HG03103 (cell line): ENCODE measurements at regions not wholly inside any gene's neighbourhood (a gene's known extent, or its start where the extent isn't known, plus 50 kb on each side); places are given as distances from the start of the nearest gene placed in this dataset.
"Not testable (repeated sequence)": the region's sequence is repeated elsewhere in the genome, so short reads cannot be mapped to it uniquely, and the experiment has no call there.

Experiments used
- ATAC-seq: cut with Tn5 transposase; IDR thresholded peaks from one replicate; pipeline ENCODE4 v1.9.1; 2021; ENCODE audit warnings: low read depth; ENCODE audit not compliant: unreplicated experiment

GRCh38 chr15:92705764-92706163 is 50.2 kb upstream of the FAM174B start:
- no peak for ATAC-seq

GRCh38 chr15:92706201-92706600 is 50.6 kb upstream of the FAM174B start:
- ATAC-seq: no peak

DNA sequence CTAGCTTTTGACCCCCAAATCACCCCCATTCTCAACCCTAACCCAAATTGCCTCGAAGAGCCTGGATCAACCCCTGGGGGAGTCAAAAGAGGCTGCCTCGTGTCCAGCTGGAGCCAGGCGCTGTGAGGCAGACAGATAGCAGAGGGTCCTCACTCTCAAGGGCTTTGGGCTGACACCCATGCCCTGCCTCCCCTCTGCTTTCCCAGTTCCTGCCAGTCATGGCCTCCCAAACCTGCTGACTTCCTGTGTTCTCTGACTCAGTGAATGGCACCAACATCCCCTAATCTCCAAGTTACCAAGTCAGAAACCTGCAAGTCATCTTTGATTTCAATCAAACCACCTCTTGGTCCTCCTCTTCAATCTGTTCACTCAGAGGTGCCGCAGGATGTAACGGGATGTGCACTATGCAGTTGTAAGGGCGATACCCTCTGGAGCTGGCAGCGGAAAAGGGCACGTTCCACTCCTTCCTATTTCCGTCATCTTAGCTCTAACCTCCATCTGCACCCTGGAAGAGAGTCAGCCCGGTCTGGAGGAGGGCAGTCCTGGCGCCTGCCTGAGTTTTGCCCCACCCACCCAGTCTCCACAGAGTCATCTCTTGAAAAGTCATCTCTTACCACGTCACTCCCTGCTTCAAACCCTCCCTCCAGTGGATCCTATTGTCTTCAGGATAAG is 52.4 kb upstream of the FAM174B start:
- ATAC-seq: no peak

GRCh38 chr15:92708635-92709034 is 53.1 kb upstream of the FAM174B start:
- ATAC-seq: no peak

- ATAC-seq: no peak
Measured at GRCh38 chr15:92709110-92709790, 53.7 kb upstream of the FAM174B start.

GRCh38 chr15:92711457-92711831 is 55.9 kb upstream of the FAM174B start:
- ATAC-seq: no peak

- ATAC-seq: no peak
Measured at GRCh38 chr15:92714077-92714476, 58.5 kb upstream of the FAM174B start.

GRCh38 chr15:92714477-92715401 is 59.2 kb upstream of the FAM174B start:
- no peak for ATAC-seq

GRCh38 chr15:92715758-92716157 is 60.2 kb upstream of the FAM174B start:
- ATAC-seq: no peak

DNA sequence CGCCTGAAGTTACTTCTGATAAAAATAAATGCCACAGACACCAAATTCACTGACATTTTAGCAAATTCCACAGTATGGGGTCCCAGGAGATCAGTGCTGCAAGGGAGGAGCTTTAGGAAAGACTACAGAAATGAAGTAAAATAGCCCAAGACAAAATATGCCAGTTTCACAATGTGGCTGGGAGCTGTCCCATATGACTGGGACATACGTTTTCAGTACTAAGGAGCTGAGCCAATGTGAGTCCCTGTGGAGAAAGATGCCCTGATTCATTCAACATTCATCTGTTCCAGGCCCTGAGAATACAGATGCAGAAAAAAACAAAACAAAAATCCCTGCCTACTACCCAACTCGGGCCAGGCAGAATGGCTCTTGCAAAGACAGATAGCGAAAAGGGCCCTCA is 63.4 kb upstream of the FAM174B start:
- ATAC-seq: no peak

DNA sequence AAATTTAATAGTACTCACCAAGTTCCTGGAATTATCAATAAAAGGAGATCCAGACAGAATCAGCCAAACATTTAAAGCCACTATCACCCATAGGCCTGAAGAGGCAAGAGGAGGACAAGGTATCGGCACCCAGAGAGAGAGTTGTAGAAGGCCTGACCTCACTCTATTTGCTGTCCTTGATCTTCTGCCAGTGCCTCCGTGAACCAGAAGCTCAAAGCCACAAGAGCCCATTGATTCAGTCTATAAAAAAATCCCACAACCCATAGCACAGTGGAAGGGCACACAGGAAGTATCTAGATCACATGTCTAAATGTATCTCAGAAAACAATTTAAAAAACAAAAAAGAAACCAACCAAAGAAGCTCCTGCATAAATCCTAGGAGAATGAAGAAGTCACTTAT is 68.6 kb upstream of the FAM174B start:
- no peak for ATAC-seq

- no peak for ATAC-seq
Measured at GRCh38 chr15:92725171-92725570, 69.6 kb upstream of the FAM174B start.

DNA sequence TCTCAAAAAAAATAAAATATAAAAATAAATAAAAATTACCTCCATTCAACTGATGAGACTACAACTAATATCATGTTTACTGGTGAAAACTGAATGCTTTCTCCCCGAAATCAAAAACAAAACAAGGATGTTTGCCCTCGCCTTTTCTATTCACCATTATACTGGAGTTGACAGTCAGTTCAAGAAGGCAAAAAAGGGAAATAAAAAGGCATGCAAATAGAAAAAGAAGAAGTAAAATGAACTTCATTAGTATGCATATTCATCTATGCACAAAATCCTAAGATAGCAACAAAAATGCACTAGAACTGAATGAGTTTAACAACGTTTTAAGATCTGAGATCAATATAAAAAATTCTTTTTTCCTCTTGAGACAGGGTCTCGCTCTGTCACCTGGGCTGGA is 72.7 kb upstream of the FAM174B start:
- no peak for ATAC-seq

- no peak for ATAC-seq
Measured at GRCh38 chr15:92733090-92733933, 77.7 kb upstream of the FAM174B start.

DNA sequence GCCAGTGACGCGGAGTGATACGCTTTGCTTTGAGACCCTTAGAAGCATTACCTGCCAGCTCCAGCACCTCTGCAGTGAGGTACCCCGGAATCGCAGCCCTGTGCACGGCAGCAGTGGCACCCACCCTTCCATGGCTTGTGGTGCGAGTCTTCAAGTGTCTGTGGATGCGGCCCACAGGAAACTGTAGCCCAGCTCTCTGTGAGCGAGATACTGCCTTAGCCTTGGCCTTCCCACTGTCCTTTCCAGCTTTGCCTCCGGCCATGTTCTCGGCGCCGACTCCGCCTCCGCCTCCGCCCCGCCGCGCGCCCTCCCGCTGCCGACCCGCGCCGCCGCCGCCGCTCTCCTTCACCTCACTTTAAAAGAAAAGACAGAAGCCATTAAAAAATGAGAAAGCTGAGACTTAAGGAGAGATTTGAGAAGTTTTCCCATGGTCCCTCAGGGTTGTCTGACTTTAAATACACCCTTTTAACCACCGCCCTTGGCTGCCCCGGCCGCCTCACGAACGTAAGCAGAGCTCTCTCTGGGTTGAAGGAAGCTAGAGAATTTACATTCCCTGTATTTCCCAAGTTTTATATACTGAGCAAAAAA is 78.5 kb upstream of the FAM174B start:
- ATAC-seq: no peak

DNA sequence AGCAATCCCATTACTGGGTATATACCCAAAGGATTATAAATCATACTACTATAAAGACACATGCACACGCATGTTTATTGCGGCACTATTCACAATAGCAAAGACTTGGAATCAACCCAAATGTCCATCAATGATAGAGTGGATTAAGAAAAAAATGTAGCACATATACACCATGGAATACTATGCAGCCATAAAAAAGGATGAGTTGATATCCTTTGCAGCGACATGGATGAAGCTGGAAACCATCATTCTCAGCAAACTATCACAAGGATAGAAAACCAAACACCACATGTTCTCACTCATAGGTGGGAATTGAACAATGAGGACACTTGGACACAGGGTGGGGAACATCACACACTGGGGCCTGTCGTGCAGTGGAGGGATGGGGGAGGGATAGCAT is 83.7 kb upstream of the FAM174B start:
- ATAC-seq: not testable (repeated sequence)

- no peak for ATAC-seq
Measured at GRCh38 chr15:92745845-92746271, 90.3 kb upstream of the FAM174B start.

DNA sequence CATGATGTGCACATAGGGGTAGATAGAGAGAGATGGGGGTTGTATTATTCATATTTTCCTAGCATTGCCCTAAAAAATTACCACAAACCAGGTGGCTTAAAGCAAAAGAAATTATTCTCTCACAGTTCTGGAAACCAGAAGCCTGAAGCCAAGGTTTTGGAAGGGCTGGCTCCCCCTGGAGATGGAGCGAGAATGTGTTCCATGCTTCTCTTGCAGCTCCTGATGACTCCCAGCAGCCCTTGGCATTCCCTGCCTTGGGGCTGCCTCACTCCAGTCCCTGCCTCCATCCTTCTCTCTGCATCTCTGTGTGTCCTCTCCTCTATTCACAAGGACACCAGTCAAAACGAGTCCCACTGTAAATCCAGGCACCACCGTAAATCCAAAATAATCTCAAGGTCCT is 91.5 kb upstream of the FAM174B start:
- ATAC-seq: no peak

DNA sequence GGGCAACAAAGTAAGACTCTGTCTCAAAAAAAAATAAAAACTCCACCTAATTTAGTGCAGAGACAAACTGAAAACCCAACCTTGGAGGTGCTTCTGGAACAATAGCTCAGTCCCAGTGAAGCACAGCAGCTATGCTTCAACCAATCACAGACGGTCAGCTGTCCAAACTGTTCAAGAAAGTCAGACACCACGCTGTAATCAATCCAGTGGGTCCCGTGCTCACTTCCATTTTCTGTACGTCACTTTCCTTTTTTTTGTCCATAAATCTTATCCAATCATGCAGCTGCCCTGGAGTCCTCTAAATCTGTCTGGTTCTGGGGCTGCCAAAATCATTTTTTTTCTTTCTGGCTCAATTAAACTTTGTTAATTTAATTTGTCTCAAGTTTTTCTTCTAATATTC is 93.6 kb upstream of the FAM174B start:
- no peak for ATAC-seq

- no peak for ATAC-seq
Measured at GRCh38 chr15:92749946-92750345, 94.4 kb upstream of the FAM174B start.
